Stimulated activated naive CD4-positive, alpha-beta T cell treated with Interleukin-2 at 50 U/mL for 16 hours (primary cell): ENCODE measurements at regions not wholly inside any gene's neighbourhood (a gene's known extent, or its start where the extent isn't known, plus 50 kb on each side); places are given as distances from the start of the nearest gene placed in this dataset.

Source experiments
- DNase-seq: peaks from one replicate; lab custom pipeline; 2025; lab: John Stamatoyannopoulos, UW

DNA sequence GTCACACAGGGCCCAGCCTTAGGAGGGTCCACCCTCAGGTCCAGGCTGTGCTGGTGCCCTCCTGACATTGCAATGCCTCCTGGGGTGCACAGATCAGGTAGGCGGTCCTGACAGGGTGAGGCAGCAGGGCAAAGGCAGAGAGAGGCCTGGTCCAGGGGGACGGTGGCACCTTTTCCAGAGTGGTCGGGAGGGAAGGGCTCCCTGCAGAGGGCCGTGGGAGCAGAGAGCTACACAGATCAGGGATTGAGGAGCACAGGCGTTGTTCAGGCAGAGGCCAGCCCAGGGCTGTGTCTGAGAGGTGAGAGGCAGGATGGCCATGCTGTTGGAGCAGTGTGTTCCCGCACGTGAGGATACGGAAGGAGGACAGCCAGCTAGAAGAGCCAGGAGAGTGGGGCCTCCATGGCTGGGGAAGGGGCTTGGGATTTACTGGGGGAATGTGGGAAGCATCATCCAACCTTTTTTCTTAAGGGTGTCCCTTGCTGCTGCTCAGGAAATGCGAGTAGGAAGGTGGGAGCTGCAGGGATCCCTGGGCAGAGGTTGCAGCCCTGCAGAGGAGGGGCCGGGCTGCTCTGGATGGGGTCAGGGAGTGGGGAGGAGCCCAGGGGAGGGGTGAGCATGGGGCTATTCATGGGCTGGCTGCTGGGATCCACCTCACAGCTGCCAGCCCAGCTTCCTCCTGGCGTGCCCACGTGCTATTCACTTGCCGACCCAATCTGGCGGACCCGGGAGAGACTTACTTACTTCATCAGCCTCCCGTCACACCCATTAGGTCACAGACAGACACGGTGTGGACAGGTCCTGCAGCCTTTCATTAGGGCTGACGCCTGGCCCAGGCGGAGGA, 1516.4 kb downstream of the TBC1D22A start:
- no peak for DNase-seq

DNA sequence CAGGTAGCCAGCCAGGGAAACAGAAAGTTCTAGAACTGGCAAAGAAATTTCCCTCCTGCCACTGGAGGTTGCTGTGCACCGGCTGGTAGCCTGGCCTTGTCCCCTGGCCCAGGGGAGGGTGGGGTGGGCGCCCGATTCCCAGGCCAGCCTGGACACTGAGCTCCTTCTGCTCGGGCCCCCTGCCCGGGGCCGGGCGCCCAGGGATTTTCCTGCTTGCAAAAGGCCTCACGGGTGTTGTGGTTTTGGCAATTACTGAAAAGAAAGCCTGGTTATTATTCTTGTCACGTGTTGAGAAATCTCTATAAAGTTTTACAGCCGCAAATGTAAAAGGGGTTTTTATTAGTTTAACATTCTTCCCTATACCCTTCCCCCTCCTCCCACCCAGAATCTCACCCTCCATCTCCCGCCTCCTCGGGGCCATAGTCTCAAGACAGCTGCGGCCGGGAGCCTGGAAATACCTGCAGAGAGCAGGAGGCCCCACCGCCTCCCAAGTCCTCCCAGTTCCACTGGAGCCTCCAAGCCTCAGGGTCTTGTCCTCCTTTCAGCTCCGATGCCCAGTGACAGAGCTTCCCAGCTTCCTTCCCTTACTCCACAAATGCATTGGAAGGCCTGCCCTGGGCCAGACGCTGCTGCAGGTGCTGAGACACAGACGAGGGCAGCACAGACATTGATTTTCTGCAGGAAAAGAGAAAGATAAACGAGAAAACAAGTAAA, 1515.6 kb downstream of the TBC1D22A start:
- no peak for DNase-seq

DNA sequence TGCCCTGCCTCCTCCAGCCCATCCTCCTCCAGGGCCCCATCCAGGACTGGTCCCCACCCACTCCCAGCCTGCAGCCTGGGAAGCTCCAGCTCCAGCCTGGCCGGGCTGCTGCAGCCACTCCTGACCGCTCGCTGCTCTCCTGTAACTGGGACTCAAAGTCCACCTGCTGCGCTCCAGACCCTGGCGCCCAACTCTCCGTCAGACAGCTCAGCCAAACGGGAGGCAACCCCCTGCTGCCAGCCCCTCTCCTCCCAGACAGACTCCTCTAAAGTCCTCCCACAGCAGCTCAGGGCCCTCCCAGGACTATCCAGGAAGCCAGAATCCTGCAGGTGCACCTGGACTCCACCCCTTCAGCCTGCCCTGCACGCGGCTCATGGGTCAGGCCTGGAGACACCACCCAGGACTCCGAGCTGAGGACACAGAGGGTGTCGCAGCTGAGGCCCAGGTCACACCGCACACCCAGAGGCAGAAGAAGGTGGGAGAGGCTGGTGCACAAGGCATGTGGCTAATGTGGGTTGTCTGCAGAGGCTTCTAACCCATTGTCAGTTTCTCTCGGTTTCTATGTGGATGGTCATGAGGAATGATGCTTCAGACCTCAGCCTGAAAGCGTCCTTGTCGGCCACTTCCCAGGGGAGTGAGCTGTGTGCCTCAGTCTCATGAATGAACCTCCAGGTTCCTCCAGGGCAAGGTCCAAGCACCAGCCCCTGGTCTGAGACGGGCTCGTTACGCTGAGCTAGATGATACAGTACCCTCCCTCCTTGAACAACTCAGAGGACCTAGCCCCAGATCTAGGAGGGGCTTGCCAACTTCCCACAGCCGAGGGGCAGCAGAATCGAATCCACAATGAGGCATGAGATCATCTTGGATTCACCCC, 1514.8 kb downstream of the TBC1D22A start:
- no peak for DNase-seq

DNA sequence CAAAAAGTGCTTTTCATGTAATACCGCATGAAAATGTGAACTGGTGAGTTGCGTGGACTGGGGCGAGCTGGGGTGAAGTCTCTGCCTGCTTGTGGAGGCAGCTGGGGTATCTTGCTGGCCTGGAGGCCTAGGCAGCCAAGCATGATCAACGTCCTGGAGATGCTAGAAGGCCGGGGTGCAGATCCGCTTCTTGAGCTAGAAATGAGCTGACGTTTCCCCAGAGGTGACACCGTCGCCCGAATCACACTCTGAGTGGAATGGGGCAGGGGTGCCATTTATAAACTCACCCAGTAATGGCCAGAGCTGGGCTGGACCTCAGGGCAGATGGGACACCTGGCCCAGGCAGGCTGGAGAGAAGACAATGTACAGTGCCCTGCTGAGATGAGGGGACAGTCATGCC, 1513.0 kb downstream of the TBC1D22A start:
- no peak for DNase-seq

DNA sequence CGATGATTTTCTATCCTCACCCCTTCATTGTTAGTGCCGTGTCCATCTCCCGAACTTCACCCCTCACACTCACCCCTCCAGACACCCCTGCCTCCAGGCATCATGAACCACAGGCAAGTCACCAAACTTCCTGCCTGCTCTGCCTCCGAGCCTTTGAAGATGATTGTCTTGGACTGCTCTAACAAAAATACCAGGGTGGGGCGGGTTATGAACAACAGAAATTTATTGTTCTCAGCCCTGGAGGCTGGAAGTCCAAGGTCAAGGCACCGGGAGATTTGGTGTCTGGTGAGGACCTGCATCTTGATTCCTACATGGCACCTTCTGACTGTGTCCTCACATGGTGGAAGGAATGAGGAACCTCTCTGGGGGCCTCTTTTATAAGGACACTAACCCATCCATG, 1508.3 kb downstream of the TBC1D22A start:
- DNase-seq = no peak

DNA sequence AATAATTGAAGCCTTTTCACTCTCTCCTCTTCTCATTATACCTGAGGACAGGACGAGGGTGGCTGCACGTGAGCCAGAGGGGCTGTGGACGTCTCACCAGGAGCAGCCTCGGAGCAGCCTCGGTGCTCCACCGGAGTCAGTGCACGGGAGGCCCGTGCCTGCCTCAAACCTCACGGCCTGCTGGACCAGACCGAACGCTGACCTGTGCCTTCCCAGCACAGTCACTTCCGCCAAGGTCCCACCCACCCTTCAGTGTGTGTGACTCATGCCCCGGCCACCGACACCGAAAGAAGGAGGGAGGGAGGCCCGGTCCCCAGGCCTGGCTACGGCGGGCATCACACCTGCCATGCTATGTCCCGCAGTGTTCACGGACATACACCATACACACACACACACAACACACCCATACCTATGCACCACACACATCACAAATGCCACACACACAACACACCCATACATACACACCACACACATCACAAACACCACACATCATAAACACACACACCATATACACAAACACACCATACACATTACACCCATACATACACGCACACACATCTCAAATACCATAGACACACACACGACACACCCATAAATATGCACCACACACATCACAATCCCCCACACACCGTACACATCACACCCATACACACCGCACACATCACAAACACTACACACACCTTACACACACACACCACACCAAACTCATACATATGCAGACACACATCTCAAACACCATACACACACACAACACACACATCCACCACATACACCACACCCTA, 1506.5 kb downstream of the TBC1D22A start:
- no peak for DNase-seq

DNA sequence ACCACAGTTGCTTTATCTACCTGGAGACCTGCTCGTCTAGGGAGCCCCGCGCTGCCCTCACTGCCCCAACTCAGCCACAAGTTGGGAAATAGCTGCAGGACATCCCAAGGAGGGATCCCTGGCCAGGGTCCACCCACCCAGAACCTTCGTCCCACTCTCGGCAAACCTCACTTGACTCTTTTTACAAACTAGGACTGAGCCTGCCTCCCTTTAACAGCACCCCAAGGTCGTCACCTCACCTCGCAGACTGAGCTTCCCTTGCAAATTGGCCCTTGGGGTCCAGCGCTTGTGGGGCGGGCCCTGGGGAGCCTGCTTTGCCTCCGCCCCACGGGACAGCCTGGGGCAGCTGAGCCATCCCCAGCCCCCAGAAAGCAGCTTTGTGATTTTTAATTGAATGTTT, 1505.8 kb downstream of the TBC1D22A start:
- no peak for DNase-seq

DNA sequence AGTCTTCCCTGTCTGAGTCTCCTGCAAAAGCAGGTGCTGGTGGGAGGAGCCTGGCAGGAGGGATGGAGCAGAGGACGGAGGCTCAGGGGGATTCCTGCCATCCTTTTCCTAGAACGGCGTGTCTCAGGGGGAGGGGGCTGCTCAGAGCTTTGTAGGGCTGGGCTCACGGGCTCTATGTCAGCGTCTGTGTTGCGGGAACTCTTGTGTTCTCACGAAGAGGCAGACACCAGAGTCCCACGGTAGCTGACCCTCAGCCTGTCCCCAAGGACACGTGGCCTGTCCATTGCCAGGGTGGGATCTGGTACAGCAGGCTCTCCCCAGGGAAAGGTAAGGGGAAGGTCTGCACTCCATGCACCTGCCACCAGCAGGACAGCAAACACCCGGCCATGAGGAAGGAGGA, 1505.2 kb downstream of the TBC1D22A start:
- DNase-seq = no peak

DNA sequence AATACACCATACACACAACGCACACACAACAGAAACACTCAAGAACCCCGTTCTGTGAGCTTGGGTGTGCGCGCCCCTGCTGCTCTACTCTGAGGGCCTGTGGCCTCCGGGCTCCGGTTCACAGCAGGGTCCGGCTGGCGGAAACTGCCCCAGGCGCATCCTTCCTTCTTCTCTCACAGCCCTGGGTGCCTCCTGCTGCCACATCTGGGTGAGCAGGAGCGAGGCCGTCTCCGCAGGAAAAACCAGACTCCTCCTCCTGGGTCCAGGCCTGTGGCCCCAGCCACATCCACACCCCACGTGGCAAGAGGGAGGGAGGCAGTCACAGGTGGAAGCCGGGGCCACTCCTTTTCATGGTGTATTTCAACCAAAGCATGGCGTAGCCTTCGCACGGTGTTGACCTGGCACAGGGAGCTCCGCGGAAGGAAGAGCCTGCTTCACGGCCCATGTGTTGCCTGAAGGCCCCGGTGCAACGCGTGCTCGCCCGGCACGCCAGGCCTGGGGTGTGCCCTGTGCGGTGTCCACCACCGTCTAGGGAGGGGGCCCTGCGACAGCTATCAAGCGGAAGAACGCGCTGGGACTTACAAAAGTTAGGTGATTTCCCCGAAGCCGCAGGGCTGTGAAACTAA, 1502.7 kb downstream of the TBC1D22A start:
- DNase-seq = no peak

DNA sequence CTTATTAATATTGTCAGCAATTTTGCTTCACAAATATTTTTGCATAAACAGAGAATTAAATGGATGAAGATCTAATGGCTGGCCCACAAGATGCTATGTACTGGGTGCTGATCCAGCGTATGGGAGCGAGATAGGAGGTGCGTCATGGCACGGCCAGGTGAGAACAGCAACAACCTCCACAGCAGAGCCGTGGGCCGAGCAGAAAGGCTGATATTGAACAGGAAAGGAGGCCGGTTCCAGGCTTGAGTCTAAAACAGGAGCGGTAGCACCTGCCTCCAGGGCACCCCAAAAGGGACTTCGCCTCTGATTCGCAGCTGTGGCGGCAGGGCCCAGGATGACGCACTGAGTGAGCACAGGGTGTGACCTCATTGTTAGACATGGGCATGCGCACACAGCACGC, 1502.1 kb downstream of the TBC1D22A start:
- DNase-seq = no peak

DNA sequence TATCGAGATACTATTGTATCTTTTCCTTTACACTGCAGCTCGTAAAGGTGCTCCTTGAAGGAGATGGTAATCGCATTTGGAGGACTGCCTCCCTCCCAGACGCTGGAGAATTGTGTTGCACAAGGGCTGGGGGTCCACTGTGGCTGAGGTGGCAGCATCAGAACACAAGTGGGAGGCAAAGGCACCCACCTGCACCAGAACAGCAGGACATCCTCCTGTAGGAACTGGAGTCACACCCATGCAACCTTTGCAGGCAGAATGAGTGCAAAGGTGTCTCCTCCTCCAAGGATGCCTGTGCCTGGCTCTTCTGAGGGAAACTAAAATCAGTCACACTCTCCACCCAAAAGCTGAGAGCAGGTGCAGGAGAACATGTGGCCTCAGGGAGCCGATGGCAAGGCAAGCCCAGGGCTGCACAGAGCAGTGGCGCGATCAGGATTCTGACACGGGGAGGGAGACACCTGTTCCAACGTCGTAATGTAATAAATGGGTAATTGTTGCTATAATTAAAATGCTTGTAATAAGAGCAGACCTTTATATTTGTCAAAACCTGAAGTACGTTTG, 1501.4 kb downstream of the TBC1D22A start:
- DNase-seq = no peak

DNA sequence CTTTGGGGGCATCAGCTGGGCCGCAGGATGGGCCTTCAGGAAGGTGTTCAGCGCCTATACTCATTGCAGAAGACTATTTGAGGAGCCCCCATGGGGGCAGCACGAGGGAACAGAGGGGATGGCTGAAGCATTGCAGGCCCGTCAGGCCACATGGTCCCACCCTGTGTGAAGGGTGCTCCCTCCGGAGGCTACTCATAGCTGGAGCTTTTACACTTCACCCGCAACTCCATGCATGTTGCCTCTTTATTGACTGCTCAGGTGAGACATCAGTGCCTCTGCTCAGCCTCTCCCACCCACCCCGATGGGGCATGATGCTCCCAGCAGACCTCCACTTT, 1500.9 kb downstream of the TBC1D22A start:
- no peak for DNase-seq

DNA sequence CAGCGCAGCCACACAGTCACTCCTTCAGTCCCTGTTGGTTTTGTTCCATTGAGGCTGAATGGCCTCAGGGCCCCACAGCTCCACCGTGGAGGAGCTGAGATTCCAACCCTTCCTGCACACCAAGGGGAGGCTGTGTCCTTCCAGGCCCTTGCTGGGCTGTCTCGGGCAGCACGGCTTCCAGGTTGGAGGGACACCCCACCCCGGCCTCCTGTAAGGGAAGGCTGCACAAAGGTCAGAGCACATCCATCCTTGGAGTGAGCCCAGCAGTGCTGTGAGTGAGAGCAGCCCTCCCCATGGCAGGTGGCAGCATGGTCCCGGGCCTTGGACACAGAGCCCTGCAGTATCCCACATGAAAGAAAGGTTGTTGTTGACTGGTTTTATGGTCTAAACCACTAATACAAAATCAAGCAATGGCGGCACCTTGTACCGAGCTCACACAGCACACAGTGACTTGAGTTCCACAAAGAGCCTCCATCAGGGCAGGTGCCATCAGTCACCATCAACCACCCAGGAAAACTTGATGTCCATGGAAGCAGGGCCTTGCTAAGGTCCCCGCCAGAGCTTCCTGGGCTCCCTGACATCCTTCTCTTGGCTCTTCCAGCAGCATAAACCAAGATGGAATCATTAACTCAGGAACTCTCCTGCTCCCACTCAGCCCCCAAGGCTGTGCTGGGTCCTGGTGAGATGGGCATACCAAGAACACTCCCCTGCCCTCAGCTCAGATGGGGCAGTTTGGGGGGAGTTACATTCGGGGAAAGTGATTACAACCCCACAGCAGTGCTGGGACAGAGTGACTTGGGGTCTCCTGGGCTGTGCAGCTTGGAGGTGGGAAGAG, 1500.4 kb downstream of the TBC1D22A start:
- no peak for DNase-seq

DNA sequence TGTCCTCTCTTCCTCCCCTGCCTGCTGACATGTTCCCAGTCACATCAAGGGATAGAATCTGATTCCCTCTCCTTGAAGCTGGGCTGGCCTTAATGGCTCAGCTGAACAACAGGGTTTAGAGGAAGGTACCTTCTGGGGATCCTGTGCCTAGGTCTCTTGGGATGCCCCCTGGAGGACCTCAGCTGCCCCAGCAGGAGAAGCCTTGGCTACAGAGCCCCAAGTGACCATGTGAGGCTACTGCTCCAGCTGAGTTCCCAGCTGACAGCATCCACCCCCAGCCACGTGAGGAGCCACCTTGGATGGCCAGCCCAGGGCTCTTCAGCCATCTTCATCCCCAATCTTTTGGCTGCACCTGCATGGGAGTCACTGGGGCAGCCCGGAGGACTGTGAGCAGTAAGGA, 1499.3 kb downstream of the TBC1D22A start:
- no peak for DNase-seq

DNA sequence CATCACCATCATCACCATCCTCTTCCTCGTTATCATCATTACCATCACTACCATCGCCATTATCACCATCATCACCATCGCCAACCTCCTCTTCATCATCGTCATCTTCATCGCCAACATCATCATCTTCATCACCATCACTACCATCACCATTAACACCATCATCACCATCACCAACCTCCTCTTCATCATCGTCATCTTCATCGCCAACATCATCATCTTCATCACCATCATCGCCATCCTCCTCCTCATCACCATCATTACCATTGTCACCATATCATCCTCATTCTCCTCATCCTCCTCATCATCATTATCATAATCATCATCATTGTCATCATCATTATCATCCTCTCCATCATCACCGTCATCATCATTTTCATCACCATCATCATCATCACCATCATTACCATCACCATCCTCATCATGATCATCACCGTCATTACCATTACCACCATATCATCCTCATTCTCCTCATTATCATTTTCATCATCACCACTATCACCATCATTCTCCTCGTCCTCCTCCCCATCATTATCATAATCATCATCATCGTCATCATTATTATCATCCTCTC, 1498.7 kb downstream of the TBC1D22A start:
- DNase-seq = no peak

DNA sequence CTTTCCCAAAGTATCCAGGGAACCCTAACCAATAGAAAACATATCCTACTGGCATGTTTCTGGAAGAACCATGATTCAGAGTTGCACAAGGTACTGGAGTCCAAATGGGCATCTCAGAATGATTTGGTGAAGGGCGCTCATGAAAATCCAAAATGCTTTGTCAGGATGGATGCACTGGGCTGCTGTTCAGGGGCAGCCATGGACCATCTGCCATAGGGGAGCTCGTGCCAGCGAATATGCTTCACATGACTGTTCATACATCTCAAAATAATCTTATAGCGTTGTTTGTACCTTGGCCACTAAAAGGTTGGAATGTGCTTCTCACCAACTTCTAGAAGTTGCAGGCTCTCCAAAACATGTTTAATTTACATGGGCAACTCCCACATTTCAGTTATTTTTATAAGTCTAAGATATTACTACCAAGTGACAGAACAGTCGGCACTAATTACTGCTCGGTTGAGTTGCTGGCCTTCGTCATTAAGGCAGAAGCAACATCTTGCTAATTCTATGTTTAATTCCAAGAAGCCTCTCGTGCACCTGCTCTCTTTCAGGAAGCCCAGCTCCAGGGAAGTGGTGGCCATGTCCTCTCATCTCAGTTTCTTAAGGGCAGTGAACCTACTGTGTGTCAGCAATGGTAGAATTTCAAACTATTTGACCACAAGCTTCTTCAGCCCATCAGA, 1497.7 kb downstream of the TBC1D22A start:
- DNase-seq = no peak

DNA sequence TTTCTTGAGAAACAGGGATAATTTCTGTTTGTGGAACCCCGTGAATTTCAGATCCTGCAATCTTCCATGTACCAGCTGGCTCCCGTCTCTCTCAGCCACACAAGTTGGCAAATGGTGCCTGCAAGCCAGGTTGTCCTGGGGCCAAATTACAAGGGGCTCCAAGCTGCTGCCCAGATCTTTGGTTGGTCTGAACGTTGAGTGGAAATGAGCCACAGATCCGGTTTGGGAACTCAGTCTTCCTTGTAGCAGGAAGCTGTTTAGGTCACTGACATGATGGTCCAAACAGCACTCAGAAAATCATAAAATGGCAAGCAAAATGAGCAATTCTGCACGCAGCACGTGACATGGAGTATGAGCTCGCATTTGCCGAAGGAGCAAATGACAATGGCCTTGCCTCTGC, 1496.4 kb downstream of the TBC1D22A start:
- DNase-seq = no peak

DNA sequence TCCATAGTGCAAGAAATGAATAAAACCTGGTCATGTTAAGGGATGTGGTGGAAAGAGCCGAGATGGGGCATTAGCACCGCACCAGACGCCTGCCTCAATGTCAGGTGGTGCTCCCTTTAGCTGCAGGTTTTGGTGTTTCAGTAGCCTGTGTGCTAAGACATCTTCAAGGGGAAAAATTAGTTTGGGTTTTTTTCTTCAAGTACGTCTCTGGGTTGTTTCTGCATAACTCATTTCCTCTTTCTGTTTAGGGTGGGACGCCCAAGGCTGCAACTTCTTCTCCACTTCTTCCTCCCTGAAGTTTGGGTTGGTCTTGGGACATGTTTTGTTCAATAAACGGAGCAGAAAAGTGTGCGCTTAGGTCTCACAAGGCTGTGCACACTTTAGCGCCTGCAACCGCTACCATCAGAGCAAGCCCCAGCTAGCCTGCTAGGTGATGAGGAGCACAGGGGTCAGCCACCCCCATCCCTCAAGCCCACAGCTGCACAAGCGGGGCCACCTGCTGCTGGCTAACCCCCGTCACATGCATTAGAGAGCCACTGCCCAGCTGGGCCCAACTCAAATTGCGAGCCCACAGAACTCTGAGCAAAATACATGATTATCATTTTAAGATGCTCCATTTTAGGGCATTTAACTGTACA, 1495.7 kb downstream of the TBC1D22A start:
- no peak for DNase-seq

DNA sequence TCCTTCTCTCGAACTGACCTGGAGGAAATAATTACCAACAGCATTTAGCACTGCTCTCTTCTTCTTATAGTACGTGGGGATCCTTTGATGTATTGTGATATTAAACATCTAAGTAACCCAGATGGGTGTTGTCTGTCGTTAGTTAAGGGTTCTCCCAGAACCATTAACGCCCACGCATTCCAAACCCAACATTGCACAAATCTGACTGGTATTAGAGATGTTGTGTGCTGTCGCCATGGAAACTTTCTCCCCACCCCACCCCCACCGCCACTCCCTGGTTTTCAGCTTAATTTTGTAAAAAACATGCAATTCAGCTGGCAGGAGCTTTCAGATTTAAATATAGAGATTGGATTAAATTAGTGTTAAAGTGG, 1495.2 kb downstream of the TBC1D22A start:
- DNase-seq = no peak
